ENCODE measurements at regions not wholly inside any gene's neighbourhood (a gene's known extent, or its start where the extent isn't known, plus 50 kb on each side); places are given as distances from the start of the nearest gene placed in this dataset.

GRCh38 chr20:11754451-11754850 lies 163.2 kb upstream of the BTBD3 start:
- TF ChIP-seq GATA2 (IDR thresholded peaks at IDR 0.05; ENCODE audit: low read depth, low read length) = no peak
- TF ChIP-seq GATA3 (IDR thresholded peaks at IDR 0.05; ENCODE audit: low read depth, low read length) = no peak

Measured in SH-SY5Y (cell line).